Neural cell (in vitro differentiated cells): ENCODE measurements at regions not wholly inside any gene's neighbourhood (a gene's known extent, or its start where the extent isn't known, plus 50 kb on each side); places are given as distances from the start of the nearest gene placed in this dataset.

Experiments used
- H2AFZ ChIP-seq: fragments of 200-600, 300-800 bp; sonication (generic), shearing (Covaris generic); 2 replicates; pipeline ENCODE4 v1.6.0; 2014; ENCODE audit warnings: low read depth, mild to moderate bottlenecking, antibody characterized with exemption, low read length, moderate library complexity
- H3F3A ChIP-seq: fragments of 200-600 bp; shearing (Covaris generic); 2 replicates; pipeline ENCODE4 v1.6.1; 2016; ENCODE audit warnings: mild to moderate bottlenecking, moderate library complexity, mixed read lengths, antibody characterized with exemption, low read length; ENCODE audit not compliant: insufficient read depth, poor library complexity, severe bottlenecking
- H3K27ac ChIP-seq: fragments of 200-600, 300-800 bp; sonication (generic), shearing (Covaris generic); 2 replicates; pipeline ENCODE4 v1.5.1; 2014; ENCODE audit warnings: mild to moderate bottlenecking, low read length, moderate library complexity
- H3K27me3 ChIP-seq: fragments of 300-800, 200-600 bp; sonication (generic), shearing (Covaris generic); 2 replicates; pipeline ENCODE4 v1.6.0; 2014; ENCODE audit warnings: mild to moderate bottlenecking, low read depth, low read length, moderate library complexity; ENCODE audit not compliant: insufficient read depth
- H3K36me3 ChIP-seq: fragments of 300-800, 200-600 bp; sonication (generic), shearing (Covaris generic); 2 replicates; pipeline ENCODE4 v1.5.1; 2014; ENCODE audit warnings: mild to moderate bottlenecking, antibody characterized with exemption, low read length, moderate library complexity; ENCODE audit not compliant: insufficient read depth
- H3K4me2 ChIP-seq: fragments of 300-800, 200-600 bp; sonication (generic), shearing (Covaris generic); 2 replicates; pipeline ENCODE4 v1.6.0; 2014; ENCODE audit warnings: mild to moderate bottlenecking, low read length
- H3K4me3 ChIP-seq: fragments of 300-800, 200-600 bp; sonication (generic), shearing (Covaris generic); 2 replicates; pipeline ENCODE4 v1.5.1; 2014; ENCODE audit warnings: mild to moderate bottlenecking, low read length, moderate library complexity
- H3K79me2 ChIP-seq: fragments of 200-600 bp; shearing (Covaris generic); replicated peaks from 2 replicates; pipeline ENCODE4 v1.6.0; 2014; ENCODE audit warnings: mild to moderate bottlenecking, low read length, moderate library complexity; ENCODE audit not compliant: insufficient read depth
- H3K9ac ChIP-seq: fragments of 300-800, 200-600 bp; sonication (generic), shearing (Covaris generic); 2 replicates; pipeline ENCODE4 v1.6.1; 2016; ENCODE audit warnings: mild to moderate bottlenecking, low read length, mixed read lengths
- H3K9me2 ChIP-seq: fragments of 200-600 bp; shearing (Covaris generic); 2 replicates; pipeline ENCODE4 v1.6.1; 2016; ENCODE audit warnings: mild to moderate bottlenecking, low read length, mixed read lengths; ENCODE audit not compliant: insufficient read depth
- H3K9me3 ChIP-seq: fragments of 200-600, 300-800 bp; sonication (generic), shearing (Covaris generic); 2 replicates; pipeline ENCODE4 v1.6.1; 2016; ENCODE audit warnings: mild to moderate bottlenecking, mixed run types, low read length, moderate library complexity, mixed read lengths
- H4K20me1 ChIP-seq: fragments of 200-600 bp; shearing (Covaris generic); 2 replicates; pipeline ENCODE4 v1.6.1; 2016; ENCODE audit warnings: mild to moderate bottlenecking, mixed run types; ENCODE audit not compliant: insufficient read depth
- EP300 ChIP-seq: fragments of 450-650 bp; conservative IDR thresholded peaks from 2 replicates; pipeline ENCODE4 v1.6.1; 2014; ENCODE audit warnings: antibody characterized with exemption, mild to moderate bottlenecking, moderate library complexity; ENCODE audit not compliant: poor library complexity, severe bottlenecking
- EZH2 ChIP-seq: fragments of 200-600, 300-800 bp; shearing (Covaris generic), sonication (generic); IDR thresholded peaks from 2 replicates; pipeline ENCODE4 v1.6.1; 2014; ENCODE audit warnings: antibody characterized with exemption, low read length, borderline replicate concordance, mild to moderate bottlenecking; ENCODE audit not compliant: insufficient read depth, poor library complexity, severe bottlenecking
- MXI1 ChIP-seq: fragments of 450-650 bp; conservative IDR thresholded peaks from 2 replicates; pipeline ENCODE4 v1.6.1; 2014; ENCODE audit warnings: antibody characterized with exemption, mild to moderate bottlenecking; ENCODE audit not compliant: poor library complexity, severe bottlenecking
- POLR2AphosphoS5 ChIP-seq: IDR thresholded peaks from 2 replicates; pipeline ENCODE4 v1.6.1; 2012
- RAD21 ChIP-seq: fragments of 450-650 bp; conservative IDR thresholded peaks from 2 replicates; pipeline ENCODE4 v1.6.1; 2014; ENCODE audit warnings: antibody characterized with exemption, mild to moderate bottlenecking, moderate library complexity
- SMC3 ChIP-seq: fragments of 450-650 bp; conservative IDR thresholded peaks from 2 replicates; pipeline ENCODE4 v1.6.1; 2014; ENCODE audit warnings: antibody characterized with exemption, mild to moderate bottlenecking, moderate library complexity; ENCODE audit not compliant: poor library complexity
- TAF1 ChIP-seq: IDR thresholded peaks from 2 replicates; pipeline ENCODE4 v1.6.1; 2012; ENCODE audit warnings: low read depth
- TF ChIP-seq, protein P1 (sequence below): IDR thresholded peaks from 2 replicates; pipeline ENCODE4 v1.6.1; 2012; ENCODE audit warnings: borderline replicate concordance
- TF ChIP-seq, protein P2 (sequence below): fragments of 450-650 bp; IDR thresholded peaks from 2 replicates; pipeline ENCODE4 v1.5.1; 2014; ENCODE audit warnings: antibody characterized with exemption, mild to moderate bottlenecking, moderate library complexity; ENCODE audit not compliant: poor library complexity, severe bottlenecking

- Histone ChIP-seq H4K20me1 (no peaks in the 10 kb centered on the region), H3K79me2 (no peaks in the 10 kb centered on the region), H3K4me2 (no peak overlapping the region), H3K9me3 (peaks cover 4% of the 10 kb centered on the region), H3K4me3 (no peak overlapping the region), H3K27ac (no peak overlapping the region), H3K27me3 (no peaks in the 10 kb centered on the region), H3K9me2 (no peaks in the 10 kb centered on the region), H2AFZ (no peak overlapping the region), H3K36me3 (no peaks in the 10 kb centered on the region), H3K9ac (no peak overlapping the region), H3F3A (no peaks in the 10 kb centered on the region)
- TF ChIP-seq MXI1 = no peak
- TF ChIP-seq TAF1 = no peak
- TF ChIP-seq POLR2AphosphoS5 = no peak
- no peak for TF ChIP-seq SMC3
- no peak for TF ChIP-seq EP300
- TF ChIP-seq RAD21 = no peak
- no peak for TF ChIP-seq EZH2
- TF ChIP-seq, protein P1, sequence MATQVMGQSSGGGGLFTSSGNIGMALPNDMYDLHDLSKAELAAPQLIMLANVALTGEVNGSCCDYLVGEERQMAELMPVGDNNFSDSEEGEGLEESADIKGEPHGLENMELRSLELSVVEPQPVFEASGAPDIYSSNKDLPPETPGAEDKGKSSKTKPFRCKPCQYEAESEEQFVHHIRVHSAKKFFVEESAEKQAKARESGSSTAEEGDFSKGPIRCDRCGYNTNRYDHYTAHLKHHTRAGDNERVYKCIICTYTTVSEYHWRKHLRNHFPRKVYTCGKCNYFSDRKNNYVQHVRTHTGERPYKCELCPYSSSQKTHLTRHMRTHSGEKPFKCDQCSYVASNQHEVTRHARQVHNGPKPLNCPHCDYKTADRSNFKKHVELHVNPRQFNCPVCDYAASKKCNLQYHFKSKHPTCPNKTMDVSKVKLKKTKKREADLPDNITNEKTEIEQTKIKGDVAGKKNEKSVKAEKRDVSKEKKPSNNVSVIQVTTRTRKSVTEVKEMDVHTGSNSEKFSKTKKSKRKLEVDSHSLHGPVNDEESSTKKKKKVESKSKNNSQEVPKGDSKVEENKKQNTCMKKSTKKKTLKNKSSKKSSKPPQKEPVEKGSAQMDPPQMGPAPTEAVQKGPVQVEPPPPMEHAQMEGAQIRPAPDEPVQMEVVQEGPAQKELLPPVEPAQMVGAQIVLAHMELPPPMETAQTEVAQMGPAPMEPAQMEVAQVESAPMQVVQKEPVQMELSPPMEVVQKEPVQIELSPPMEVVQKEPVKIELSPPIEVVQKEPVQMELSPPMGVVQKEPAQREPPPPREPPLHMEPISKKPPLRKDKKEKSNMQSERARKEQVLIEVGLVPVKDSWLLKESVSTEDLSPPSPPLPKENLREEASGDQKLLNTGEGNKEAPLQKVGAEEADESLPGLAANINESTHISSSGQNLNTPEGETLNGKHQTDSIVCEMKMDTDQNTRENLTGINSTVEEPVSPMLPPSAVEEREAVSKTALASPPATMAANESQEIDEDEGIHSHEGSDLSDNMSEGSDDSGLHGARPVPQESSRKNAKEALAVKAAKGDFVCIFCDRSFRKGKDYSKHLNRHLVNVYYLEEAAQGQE = no peak
- TF ChIP-seq, protein P2, sequence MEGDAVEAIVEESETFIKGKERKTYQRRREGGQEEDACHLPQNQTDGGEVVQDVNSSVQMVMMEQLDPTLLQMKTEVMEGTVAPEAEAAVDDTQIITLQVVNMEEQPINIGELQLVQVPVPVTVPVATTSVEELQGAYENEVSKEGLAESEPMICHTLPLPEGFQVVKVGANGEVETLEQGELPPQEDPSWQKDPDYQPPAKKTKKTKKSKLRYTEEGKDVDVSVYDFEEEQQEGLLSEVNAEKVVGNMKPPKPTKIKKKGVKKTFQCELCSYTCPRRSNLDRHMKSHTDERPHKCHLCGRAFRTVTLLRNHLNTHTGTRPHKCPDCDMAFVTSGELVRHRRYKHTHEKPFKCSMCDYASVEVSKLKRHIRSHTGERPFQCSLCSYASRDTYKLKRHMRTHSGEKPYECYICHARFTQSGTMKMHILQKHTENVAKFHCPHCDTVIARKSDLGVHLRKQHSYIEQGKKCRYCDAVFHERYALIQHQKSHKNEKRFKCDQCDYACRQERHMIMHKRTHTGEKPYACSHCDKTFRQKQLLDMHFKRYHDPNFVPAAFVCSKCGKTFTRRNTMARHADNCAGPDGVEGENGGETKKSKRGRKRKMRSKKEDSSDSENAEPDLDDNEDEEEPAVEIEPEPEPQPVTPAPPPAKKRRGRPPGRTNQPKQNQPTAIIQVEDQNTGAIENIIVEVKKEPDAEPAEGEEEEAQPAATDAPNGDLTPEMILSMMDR = no peak
Observed at GRCh38 chr22:47332246-47332980, 570.0 kb downstream of the TBC1D22A start.

DNA sequence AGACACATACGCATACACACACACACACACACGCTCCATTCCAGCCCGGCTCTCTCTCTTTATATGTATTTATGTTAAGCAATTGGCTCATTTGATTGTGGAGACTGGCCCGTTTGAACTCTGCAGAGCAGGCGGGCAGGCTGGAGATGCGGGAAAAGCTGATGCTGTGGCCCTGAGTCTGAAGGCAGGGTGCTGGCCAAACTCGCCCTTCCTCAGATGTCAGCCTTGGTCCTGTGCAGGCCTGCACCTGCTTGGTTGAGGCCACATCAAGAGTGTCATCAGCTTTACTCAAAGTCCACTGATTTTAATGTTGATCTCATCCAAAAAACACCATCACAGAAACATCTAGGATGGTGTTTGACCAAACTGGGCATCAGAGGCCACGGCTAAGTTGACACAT lies 569.3 kb downstream of the TBC1D22A start:
- Histone ChIP-seq H3K4me3 (no peak overlapping the region), H3K9me3 (peaks cover 4% of the 10 kb centered on the region), H3K27ac (no peak overlapping the region), H2AFZ (no peak overlapping the region), H3K27me3 (no peaks in the 10 kb centered on the region), H3K36me3 (no peaks in the 10 kb centered on the region), H3K79me2 (no peaks in the 10 kb centered on the region), H3K9me2 (no peaks in the 10 kb centered on the region), H3F3A (no peaks in the 10 kb centered on the region), H3K4me2 (no peak overlapping the region), H4K20me1 (no peaks in the 10 kb centered on the region), H3K9ac (no peak overlapping the region)
- TF ChIP-seq, protein P2 = no peak
- TF ChIP-seq RAD21 = no peak
- no peak for TF ChIP-seq TAF1
- no peak for TF ChIP-seq SMC3
- TF ChIP-seq, protein P1 = no peak
- TF ChIP-seq EZH2 = no peak
- TF ChIP-seq MXI1 = no peak
- TF ChIP-seq POLR2AphosphoS5 = no peak
- no peak for TF ChIP-seq EP300
